ENCODE measurements at regions not wholly inside any gene's neighbourhood (a gene's known extent, or its start where the extent isn't known, plus 50 kb on each side); places are given as distances from the start of the nearest gene placed in this dataset.

DNA sequence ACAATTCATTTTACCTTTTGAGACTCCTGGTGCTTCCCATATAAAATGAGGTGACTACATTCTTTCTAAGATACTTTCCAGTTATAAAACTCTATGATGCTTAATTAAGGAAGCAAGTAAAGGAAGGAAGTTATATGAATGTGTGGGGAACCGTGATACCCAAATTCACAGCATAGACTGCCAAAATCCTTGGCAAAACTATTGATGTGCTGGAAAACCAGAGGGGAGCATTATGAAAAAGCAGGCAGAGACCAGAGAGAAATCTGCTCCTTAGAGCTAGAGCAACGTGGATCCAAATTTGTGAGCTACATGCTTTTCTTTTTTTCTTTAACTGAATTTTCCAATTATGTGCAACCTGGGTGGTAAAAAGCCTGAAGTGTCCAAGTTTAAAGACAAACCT lies 201.4 kb upstream of the USP25 start:
- no peak for TF ChIP-seq POLR2A (IDR thresholded peaks at IDR 0.05; ENCODE audit: low read depth, low read length)
- TF ChIP-seq TAF1 (IDR thresholded peaks at IDR 0.05; ENCODE audit: borderline replicate concordance, low read depth, low read length) = no peak
- TF ChIP-seq POLR2AphosphoS5 (IDR thresholded peaks at IDR 0.05; ENCODE audit: low read depth, low read length) = no peak

All from GM12892 (cell line).